ENCODE measurements at regions not wholly inside any gene's neighbourhood (a gene's known extent, or its start where the extent isn't known, plus 50 kb on each side); places are given as distances from the start of the nearest gene placed in this dataset.

DNA sequence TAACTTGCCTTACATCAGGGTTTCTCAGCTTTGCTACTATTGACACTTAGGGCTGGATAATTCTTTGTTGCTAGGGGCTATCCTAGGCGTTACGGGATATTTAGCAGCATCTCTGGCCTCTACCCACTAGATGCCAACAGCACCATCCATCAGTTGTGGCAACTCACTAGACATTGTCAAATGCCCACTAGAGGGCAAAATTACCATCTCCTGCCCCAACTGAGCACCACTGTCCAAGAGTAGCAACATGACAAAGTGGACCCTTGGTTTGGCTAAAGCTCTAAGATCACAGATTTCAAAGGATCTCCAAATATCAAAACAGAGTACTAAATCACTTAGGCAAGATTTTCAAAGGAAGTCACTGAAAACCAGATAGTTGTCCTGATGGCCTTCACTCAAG, 251.7 kb upstream of the TBX3 start:
- Histone ChIP-seq H3K36me3 (no peaks in the 10 kb centered on the region), H3K4me3 (no peak overlapping the region), H3K9me3 (peaks cover 8% of the 10 kb centered on the region), H3K27me3 (no peaks in the 10 kb centered on the region)
- DNase-seq: no peak

DNA sequence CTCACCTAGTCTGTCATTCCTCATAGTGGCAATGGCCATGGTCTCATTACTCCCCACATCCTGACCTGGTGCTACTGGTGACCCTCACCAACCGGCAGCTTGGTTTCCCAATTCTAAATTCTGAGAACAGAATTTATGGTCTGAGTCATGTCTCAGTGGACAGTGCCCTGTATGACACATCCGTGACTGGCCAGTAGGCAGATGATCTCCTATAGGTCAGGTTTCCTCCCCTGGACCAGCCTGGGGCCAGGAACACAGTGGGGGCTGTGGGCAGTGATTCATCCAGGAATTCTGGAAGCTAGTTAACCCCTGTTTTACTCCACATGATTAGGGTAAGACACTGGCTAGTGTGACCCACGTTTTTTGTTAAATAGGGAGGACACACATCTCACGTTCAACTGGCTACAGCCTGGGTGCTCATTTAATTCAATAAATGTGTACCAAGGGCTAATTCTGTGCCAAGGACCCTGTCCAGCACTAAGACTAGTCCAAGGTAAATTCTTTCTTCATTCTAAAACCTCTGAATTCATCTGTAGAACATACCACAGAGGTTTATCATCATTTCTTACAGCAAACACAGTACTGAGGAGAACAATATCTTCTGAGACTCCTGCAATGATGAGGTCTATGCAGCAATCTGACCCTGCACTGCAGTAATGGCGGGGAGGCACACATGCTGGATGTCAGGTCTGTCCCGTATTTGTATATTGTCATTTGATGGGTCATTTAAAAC, 249.6 kb upstream of the TBX3 start:
- no peaks in the 10 kb centered on the region for H3K36me3 ChIP-seq
- H3K27me3 ChIP-seq: no peaks in the 10 kb centered on the region
- H3K4me3 ChIP-seq: no peak overlapping the region
- H3K9me3 ChIP-seq: peaks cover 9% of the 10 kb centered on the region
- peak; percentile 96 for DNase-seq

DNA sequence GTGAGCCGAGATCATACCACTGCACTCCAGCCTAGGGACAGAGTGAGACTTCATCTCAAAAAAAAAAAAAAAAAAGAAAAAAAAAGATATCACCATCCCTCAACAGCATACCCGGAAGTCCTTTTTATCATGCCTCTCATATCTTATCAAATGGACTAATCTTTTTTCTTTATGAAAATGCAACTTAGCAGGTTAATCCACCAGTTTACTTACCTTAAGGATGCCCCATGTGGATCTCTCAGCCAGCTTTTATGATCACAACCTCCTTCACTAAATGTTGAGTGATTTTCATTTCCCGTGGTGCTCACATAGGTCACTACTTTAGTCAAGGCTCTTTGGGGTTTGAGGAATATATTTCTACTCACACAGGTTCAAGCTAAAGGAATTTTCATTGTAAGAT, 248.8 kb upstream of the TBX3 start:
- Histone ChIP-seq H3K36me3 (no peaks in the 10 kb centered on the region), H3K27me3 (no peaks in the 10 kb centered on the region), H3K4me3 (no peak overlapping the region), H3K9me3 (peaks cover 9% of the 10 kb centered on the region)
- DNase-seq: no peak

DNA sequence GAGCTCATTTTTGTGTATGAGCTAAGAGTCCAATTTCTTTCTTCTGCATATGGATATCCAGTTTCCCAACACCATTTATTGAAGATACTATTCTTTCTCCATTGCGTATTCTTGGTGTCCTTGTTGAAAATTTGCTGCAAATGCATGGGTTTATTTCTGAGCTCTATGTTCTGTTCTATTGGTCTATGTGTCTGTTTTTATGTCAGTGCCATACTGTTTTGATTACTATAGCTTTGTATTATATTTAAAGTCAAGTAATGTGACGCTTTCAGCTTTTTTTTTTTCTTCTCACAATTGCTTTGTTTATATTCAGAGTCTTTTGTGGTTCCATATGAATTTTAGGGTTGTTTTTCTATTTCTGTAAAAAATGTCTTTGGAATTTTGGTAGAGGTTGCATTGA, 247.1 kb upstream of the TBX3 start:
- H3K36me3 ChIP-seq: no peaks in the 10 kb centered on the region
- H3K9me3 ChIP-seq: peaks cover 9% of the 10 kb centered on the region
- H3K27me3 ChIP-seq: no peaks in the 10 kb centered on the region
- H3K4me3 ChIP-seq: no peak overlapping the region
- no peak for DNase-seq

GRCh38 chr12:114926341-114926740, 242.4 kb upstream of the TBX3 start:
- no peak for DNase-seq
- H3K36me3 ChIP-seq: no peaks in the 10 kb centered on the region

DNA sequence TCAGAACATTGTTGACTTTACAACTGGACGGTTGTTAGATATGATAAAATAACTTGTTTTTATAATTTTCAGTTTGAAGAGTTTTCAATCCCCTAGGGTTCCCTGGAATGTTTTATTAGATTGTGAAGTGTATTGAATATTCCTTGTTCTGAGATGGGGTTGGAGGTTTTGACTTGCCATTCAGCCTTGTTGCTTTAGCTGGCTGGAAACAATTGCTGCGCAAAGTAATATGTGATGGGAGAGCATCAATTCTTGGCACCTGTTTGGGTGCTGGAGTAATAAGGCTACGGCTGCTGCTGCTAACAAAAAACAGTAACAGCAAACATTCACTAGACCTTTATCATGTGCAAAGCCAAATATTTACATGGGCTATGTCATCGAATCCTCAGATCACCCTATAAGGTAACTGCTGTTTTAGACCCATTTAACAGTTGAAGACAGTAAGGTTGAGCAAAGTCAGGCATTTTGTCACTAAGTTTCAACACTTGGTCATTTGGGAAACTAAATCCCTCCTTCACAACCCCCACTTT, 241.0 kb upstream of the TBX3 start:
- Histone ChIP-seq H3K36me3 (no peaks in the 10 kb centered on the region), H3K9me3 (no peaks in the 10 kb centered on the region; the same call in 1 of the 2 replicates)

More at GRCh38 chr12:114926341-114926740, 242.4 kb upstream of the TBX3 start:
- Histone ChIP-seq H3K4me3 (no peak overlapping the region), H3K27me3 (no peaks in the 10 kb centered on the region), H3K9me3 (peaks cover 7% of the 10 kb centered on the region)

DNA sequence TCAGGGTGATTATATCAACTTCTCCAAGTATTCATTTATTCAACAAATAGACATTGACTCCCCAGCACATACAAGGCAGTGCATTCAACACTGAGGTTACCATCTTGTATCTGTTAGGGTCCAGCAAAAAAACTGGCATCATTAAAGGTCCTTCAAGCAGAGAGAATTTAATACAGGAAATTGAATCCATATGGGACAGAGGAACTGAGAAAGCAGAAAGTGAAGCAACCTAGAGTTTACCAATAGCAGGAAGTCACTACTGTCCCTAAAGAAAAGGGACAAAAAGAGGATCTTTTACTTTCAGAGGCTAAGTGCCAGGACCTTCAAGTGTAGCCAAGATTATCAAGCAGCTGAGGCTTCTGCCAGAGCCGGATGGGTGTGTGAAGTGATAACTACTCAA, 237.8 kb upstream of the TBX3 start:
- no peak overlapping the region for H3K4me3 ChIP-seq
- DNase-seq: no peak
- no peaks in the 10 kb centered on the region for H3K27me3 ChIP-seq
- peaks cover 3% of the 10 kb centered on the region for H3K9me3 ChIP-seq
- no peaks in the 10 kb centered on the region for H3K36me3 ChIP-seq

More for the DNA sequence above, 241.0 kb upstream of the TBX3 start:
- no peak for DNase-seq
- H3K4me3 ChIP-seq: no peak overlapping the region
- no peaks in the 10 kb centered on the region for H3K27me3 ChIP-seq

DNA sequence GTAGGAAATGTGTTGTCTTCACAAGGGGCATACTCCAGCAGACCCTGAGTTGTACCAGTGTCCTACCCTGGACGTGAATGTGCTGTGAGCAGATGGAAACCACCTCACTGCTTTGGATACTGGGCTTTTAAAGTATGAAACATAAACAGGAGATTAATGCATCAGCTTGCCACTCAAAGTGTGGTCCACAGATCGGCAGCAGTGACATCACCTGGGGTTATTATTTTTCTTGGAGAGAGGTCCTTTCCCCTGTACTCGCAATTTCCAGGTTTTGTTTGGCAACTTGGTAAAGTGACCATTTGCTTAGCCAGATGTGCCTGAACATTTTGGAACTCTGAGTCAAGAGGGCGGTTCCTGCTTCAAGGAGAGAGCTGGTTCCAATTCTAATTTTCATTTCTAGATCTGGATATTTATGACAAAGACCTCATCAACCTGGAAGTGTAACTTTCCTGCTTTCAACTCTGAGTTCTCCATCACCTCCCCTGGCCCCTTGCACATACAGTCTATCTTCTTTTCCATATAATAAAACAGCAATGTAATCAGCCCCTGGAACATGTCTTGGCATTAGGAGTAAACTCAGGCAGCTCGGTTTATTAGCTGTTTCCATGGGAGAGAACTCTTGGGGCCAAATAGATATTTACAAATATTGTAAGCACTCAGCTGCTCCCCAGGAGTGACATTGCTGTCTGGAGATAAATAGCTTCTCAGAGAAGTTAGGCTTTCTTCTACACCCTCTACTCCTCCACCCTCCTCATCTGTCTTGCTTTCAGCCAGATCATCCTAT, 237.0 kb upstream of the TBX3 start:
- Histone ChIP-seq H3K9me3 (peaks cover 3% of the 10 kb centered on the region), H3K27me3 (no peaks in the 10 kb centered on the region), H3K36me3 (no peaks in the 10 kb centered on the region), H3K4me3 (no peak overlapping the region)
- DNase-seq: peak; percentile 80

- DNase-seq: no peak
- Histone ChIP-seq H3K9me3 (peaks cover 3% of the 10 kb centered on the region), H3K36me3 (no peaks in the 10 kb centered on the region), H3K4me3 (no peak overlapping the region), H3K27me3 (no peaks in the 10 kb centered on the region)
Observed at GRCh38 chr12:114919479-114919878, 235.5 kb upstream of the TBX3 start.

DNA sequence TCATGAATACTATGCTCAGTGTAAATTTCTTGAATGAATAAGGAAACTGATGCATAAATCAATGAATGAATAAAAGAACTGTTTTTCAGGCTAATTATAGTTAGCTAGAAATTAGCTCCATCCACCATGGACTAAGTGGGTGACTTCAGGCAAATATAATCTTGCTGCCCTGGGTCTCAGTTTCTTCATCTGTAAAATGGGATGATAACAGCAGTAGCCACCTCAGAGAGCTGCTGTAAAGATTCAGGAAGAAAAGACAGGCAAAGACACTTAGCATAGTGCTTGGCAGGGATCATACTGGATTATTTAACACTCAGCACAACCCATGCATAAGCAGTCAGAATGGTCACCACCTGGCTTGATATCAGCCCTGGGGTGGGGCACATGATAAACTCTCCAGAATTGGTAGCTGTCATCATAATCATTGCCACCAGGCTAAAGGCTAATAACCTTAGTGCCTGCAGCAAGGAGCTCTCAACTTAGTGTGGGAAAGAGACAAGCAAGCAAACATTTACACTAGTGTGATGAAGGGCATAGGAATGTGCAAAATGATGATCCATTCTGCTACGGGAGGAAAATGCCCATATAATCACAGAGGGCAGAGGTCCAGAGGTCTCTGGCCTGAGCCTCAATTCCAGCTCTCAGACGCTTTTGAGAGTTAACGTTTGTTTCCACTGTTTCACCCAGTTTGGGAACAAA, 234.7 kb upstream of the TBX3 start:
- Histone ChIP-seq H3K4me3 (no peak overlapping the region), H3K9me3 (peaks cover 3% of the 10 kb centered on the region), H3K36me3 (no peaks in the 10 kb centered on the region), H3K27me3 (no peaks in the 10 kb centered on the region)
- peak; percentile 83 for DNase-seq

GRCh38 chr12:114917953-114918352, 234.0 kb upstream of the TBX3 start:
- Histone ChIP-seq H3K9me3 (peaks cover 3% of the 10 kb centered on the region), H3K4me3 (no peak overlapping the region), H3K36me3 (no peaks in the 10 kb centered on the region), H3K27me3 (no peaks in the 10 kb centered on the region)
- DNase-seq: no peak

DNA sequence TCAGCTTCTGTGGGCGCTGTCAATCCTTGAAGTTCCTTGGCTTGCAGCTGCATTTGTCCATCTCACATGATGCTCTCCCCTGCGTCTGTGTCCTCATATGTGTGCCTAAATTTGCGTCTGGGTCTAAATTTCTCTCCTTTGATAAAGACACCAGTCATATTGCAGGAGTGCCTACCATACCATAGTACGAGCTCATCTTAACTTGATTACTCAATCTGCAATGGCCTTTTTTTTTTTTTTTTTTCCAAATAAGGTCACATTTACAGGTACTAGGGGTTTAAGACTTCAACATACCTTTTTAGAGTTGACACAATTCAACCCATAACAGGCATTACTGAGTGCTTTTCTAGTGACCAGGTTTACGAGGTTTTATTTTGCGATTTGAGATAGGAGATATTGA, 233.3 kb upstream of the TBX3 start:
- no peak for DNase-seq
- Histone ChIP-seq H3K36me3 (no peaks in the 10 kb centered on the region), H3K27me3 (no peaks in the 10 kb centered on the region), H3K9me3 (peaks cover 3% of the 10 kb centered on the region), H3K4me3 (no peak overlapping the region)

DNA sequence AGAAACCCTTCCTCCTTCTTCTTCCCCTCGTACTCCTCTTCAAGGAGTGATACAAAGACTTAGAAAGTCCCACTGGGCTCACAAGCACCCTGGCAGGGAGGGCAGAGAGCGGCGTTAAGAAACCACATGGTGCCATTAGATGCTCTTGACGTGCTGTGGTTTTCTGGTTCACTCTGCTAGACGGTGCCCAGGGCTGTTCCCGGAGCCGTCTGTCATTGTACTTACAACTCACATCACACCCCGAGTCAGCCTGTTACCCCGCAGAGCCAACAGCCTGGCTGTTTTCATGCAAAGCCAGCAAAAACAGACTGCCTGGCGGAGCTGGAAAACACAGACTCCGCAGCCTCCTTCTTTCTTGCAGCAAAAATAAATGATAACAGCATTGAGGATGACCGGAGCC, 232.6 kb upstream of the TBX3 start:
- H3K4me3 ChIP-seq: no peak overlapping the region
- DNase-seq: peak; percentile 83
- H3K9me3 ChIP-seq: peaks cover 3% of the 10 kb centered on the region
- H3K27me3 ChIP-seq: no peaks in the 10 kb centered on the region
- H3K36me3 ChIP-seq: no peaks in the 10 kb centered on the region

- Histone ChIP-seq H3K36me3 (no peaks in the 10 kb centered on the region), H3K9me3 (peaks cover 3% of the 10 kb centered on the region), H3K4me3 (no peak overlapping the region), H3K27me3 (no peaks in the 10 kb centered on the region)
- peak; percentile 95 for DNase-seq
Observed at GRCh38 chr12:114916124-114916523, 232.1 kb upstream of the TBX3 start.

GRCh38 chr12:114913871-114914801, 230.2 kb upstream of the TBX3 start:
- peak; percentile 43 for DNase-seq
- no peaks in the 10 kb centered on the region for H3K36me3 ChIP-seq

GRCh38 chr12:114912811-114913210, 228.8 kb upstream of the TBX3 start:
- DNase-seq: no peak
- no peaks in the 10 kb centered on the region for H3K27me3 ChIP-seq
- no peaks in the 10 kb centered on the region for H3K36me3 ChIP-seq
- no peak overlapping the region for H3K4me3 ChIP-seq
- H3K9me3 ChIP-seq: no peaks in the 10 kb centered on the region; the same call in 1 of the 2 replicates

More at GRCh38 chr12:114913871-114914801, 230.2 kb upstream of the TBX3 start:
- Histone ChIP-seq H3K9me3 (peaks cover 3% of the 10 kb centered on the region), H3K27me3 (no peaks in the 10 kb centered on the region), H3K4me3 (no peak overlapping the region)
